Psoas muscle (tissue), 7 donors: ENCODE measurements at regions not wholly inside any gene's neighbourhood (a gene's known extent, or its start where the extent isn't known, plus 50 kb on each side); places are given as distances from the start of the nearest gene placed in this dataset.

Experiments used
- ATAC-seq, 4 donors: fragments of 200-7000 bp; cut with Tn5 transposase; one replicate each; pipeline ENCODE4 v1.9.1; 2020; ENCODE audit warnings: moderate library complexity in 3 of 4, mild to moderate bottlenecking in 2 of 4
- DNase-seq, 2 donors: peaks; one replicate each; pipeline ENCODE4 v3.0.0-alpha.2; 2020
- H3K27ac ChIP-seq: fragments of 200-600 bp; one replicate; pipeline ENCODE4 v1.8.0; 2022
- H3K27me3 ChIP-seq, 3 donors: fragments of 200-600 bp in 1 of 3; one replicate each; pipeline versions ENCODE4 v1.6.1 to v1.8.0; 2013 to 2022; ENCODE audit warnings: low read length in 2 of 3, mild to moderate bottlenecking in 2 of 3, moderate library complexity in 1 of 3; ENCODE audit not compliant: insufficient read depth in 3 of 3
- H3K36me3 ChIP-seq, 2 donors: fragments of 200-600 bp in 1 of 2; one replicate each; pipeline versions ENCODE4 v1.6.1 to v1.8.0; 2013 to 2022; ENCODE audit warnings: low read depth in 1 of 2, mild to moderate bottlenecking in 1 of 2, moderate library complexity in 1 of 2; ENCODE audit not compliant: insufficient read depth in 1 of 2
- H3K4me1 ChIP-seq: fragments of 200-600 bp; one replicate; pipeline ENCODE4 v1.8.0; 2022
- H3K4me3 ChIP-seq: fragments of 200-600 bp; one replicate; pipeline ENCODE4 v1.8.0; 2022; ENCODE audit warnings: mild to moderate bottlenecking
- H3K9me3 ChIP-seq: fragments of 200-600 bp; one replicate; pipeline ENCODE4 v1.8.0; 2022
- WGBS, 3 donors: extraction: QIAGEN DNeasy Blood & Tissue Kit; methylation state at CpG; one replicate each; pipeline versions ENCODE4 v1.1.6 to v1.1.7; 2013; 5-methylcytosine and 5-hydroxymethylcytosine counted together
- intact Hi-C, 2 donors: fragments of 100-400 bp; cut with DNase I; formaldehyde crosslinking; loops; one replicate each; pipeline versions ENCODE4 v1.11.0 to v1.14.2; 2022
- TF ChIP-seq, protein P1 (sequence below): fragments of 200-600 bp; IDR thresholded peaks from one replicate; pipeline ENCODE4 v1.8.0; 2022; ENCODE audit warnings: antibody characterized with exemption
- donor health status: healthy with polysubstance abuse.
- donor health status: DM: no; HTN: no; CAD: no; lungs with moderate emphysema.
- donor health status: Bipolar disorder and iron deficiency.
- donor health status: healthy.
- donor health status: DM: yes; HTN: yes; CAD: no.
- donor health status: DM: no; HTN: no; CAD: no.
- donor health status: DM: yes; HTN: yes; CAD: no.

- intact Hi-C loops: no loop called here
- Histone ChIP-seq H3K27me3 (no peaks in the 10 kb centered on the region), H3K4me1 (no peaks in the 10 kb centered on the region), H3K4me3 (no peak overlapping the region), H3K36me3 (no peaks in the 10 kb centered on the region), H3K9me3 (peaks cover 19% of the 10 kb centered on the region), H3K27ac (no peak overlapping the region)
- ATAC-seq: no peak
- no peak for DNase-seq
- TF ChIP-seq, protein P1, sequence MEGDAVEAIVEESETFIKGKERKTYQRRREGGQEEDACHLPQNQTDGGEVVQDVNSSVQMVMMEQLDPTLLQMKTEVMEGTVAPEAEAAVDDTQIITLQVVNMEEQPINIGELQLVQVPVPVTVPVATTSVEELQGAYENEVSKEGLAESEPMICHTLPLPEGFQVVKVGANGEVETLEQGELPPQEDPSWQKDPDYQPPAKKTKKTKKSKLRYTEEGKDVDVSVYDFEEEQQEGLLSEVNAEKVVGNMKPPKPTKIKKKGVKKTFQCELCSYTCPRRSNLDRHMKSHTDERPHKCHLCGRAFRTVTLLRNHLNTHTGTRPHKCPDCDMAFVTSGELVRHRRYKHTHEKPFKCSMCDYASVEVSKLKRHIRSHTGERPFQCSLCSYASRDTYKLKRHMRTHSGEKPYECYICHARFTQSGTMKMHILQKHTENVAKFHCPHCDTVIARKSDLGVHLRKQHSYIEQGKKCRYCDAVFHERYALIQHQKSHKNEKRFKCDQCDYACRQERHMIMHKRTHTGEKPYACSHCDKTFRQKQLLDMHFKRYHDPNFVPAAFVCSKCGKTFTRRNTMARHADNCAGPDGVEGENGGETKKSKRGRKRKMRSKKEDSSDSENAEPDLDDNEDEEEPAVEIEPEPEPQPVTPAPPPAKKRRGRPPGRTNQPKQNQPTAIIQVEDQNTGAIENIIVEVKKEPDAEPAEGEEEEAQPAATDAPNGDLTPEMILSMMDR: no peak
Observed at GRCh38 chr10:29117781-29118180, 171.1 kb upstream of the LYZL1 start.

DNA sequence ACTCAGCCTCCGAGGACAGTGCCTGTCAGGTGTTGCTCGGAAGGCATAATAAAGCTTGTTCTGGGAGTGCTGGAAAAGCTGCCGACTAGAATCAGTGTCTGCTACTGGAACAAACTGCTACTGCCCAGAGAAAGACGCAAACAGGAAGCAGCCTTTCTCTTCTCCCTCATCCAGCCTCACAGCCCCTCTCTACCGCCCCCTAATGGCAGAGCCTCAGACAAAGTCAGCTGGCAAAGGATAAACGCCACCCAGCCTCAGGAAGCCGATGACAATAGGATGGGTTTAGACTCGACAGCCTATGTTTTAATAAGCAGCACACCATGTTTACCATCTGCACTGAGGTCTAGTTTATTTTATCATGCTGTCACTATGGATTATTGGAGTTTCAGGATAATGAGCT lies 169.5 kb upstream of the LYZL1 start:
- TF ChIP-seq, protein P1: peak; percentile 8
- no peaks in the 10 kb centered on the region for H3K27me3 ChIP-seq
- peaks cover 19% of the 10 kb centered on the region for H3K9me3 ChIP-seq
- H3K36me3 ChIP-seq: no peaks in the 10 kb centered on the region
- H3K4me3 ChIP-seq: no peak overlapping the region
- H3K27ac ChIP-seq: no peak overlapping the region
- no peak for DNase-seq
- WGBS, 3 donors: 59 to 62% (median 60%) methylated on average over 8 of the region's 8 CpGs
- H3K4me1 ChIP-seq: no peaks in the 10 kb centered on the region
- ATAC-seq: no peak
- intact Hi-C loops: no loop called here

GRCh38 chr10:29120216-29120615 lies 168.7 kb upstream of the LYZL1 start:
- ATAC-seq (no peak), DNase-seq (no peak)
- Histone ChIP-seq H3K27ac (no peak overlapping the region), H3K36me3 (no peaks in the 10 kb centered on the region), H3K9me3 (peaks cover 19% of the 10 kb centered on the region), H3K4me3 (no peak overlapping the region), H3K4me1 (no peaks in the 10 kb centered on the region), H3K27me3 (no peaks in the 10 kb centered on the region)
- 72 to 90% (median 76%) methylated on average over 3 of the region's 3 CpGs for WGBS, 3 donors
- TF ChIP-seq, protein P1: no peak
- intact Hi-C loops: no loop called here

GRCh38 chr10:29124864-29125263 lies 164.0 kb upstream of the LYZL1 start:
- TF ChIP-seq, protein P1: no peak
- H3K36me3 ChIP-seq: no peaks in the 10 kb centered on the region
- DNase-seq (no peak), ATAC-seq (no peak)
- peaks cover 0 to 2% (median 0%) of the 10 kb centered on the region in 3 donors for H3K27me3 ChIP-seq
- H3K4me3 ChIP-seq: no peak overlapping the region
- intact Hi-C loops: no loop called here
- H3K27ac ChIP-seq: no peak overlapping the region
- 84 to 86% (median 85%) methylated on average over 6 of the region's 6 CpGs for WGBS, 3 donors
- H3K9me3 ChIP-seq: no peaks in the 10 kb centered on the region
- no peaks in the 10 kb centered on the region for H3K4me1 ChIP-seq

DNA sequence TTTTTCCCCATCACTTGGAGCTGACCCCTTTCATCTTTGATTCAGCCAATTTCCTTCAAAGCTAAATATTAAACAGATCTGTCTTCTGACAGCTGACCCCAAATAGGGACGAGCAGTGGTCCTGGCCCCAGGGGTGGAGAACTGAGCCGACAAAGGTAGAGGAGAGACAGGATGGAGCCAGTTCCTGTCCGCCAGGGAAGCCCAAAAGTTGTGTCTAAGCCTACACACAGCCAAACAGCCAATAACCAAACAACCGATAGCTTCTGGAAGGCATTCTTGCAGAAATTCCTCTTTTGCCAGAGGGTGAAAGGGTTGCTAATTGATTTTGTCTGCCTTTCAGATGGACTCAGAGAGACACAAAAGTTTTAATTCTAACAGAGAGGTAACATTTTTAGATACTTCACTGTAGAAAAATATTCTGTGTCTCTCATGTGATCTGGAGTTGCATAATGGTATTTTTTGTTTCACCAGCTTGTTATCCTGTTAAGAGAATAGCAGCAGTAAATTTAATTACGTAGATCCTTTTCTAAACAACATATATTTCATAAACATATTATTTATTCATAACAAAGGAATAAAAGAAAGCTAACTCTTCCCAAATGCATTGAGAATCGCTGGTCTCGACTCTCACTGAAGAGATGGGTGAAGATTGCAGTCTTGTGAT lies 161.7 kb upstream of the LYZL1 start:
- H3K4me3 ChIP-seq: no peak overlapping the region
- peaks cover 5% of the 10 kb centered on the region for H3K4me1 ChIP-seq
- TF ChIP-seq, protein P1: no peak
- DNase-seq: no peak
- peaks cover 0 to 2% (median 0%) of the 10 kb centered on the region in 3 donors for H3K27me3 ChIP-seq
- no peaks in the 10 kb centered on the region for H3K36me3 ChIP-seq
- 39 to 43% (median 42%) methylated on average over 7 of the region's 7 CpGs for WGBS, 3 donors
- no peak for ATAC-seq
- no peak overlapping the region for H3K27ac ChIP-seq
- no peaks in the 10 kb centered on the region for H3K9me3 ChIP-seq
- intact Hi-C loops: no loop called here
